ENCODE measurements at regions not wholly inside any gene's neighbourhood (a gene's known extent, or its start where the extent isn't known, plus 50 kb on each side); places are given as distances from the start of the nearest gene placed in this dataset.

DNA sequence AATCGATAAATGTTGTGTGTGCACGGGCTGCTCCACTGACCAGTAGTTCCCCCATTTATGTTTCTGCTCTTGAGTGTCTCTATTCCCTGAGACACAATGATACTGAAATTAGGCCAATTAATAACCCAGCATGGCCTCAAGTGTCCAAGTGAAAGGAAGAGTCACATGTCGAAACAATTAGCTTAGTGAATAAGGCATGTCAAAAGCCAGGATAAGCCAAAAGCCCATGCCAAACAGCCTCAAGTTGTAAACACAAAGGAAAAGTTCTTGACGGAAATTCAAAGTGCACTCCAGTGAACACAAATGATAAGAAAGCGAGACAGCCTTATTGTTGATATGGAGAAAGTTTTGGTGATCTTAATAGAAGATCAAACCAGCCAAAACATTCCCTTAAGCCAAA lies 167.1 kb upstream of the C1QTNF7 start:
- no peak for DNase-seq (ENCODE audit: extremely low read depth, low read depth, low spot score)

DNA sequence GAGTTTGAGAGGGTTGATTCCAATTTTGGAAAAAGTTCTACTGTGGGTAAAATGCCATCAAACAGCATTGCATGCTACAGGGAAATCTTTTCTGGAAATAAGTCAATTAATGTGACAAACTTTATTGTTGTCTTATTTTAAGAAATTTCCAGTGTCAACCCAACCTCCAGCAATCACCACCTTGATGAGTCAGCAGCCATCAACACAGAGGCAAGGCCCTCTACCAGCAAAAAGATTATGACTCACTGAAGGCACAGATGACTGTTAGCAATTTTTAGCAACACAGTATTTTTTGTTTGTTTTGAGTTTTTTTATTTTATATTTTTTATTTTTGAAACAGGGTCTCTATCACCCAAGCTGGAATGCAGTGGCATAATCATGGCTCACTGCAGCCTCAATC lies 165.4 kb upstream of the C1QTNF7 start:
- DNase-seq (ENCODE audit: extremely low read depth, low read depth, low spot score) = no peak

DNA sequence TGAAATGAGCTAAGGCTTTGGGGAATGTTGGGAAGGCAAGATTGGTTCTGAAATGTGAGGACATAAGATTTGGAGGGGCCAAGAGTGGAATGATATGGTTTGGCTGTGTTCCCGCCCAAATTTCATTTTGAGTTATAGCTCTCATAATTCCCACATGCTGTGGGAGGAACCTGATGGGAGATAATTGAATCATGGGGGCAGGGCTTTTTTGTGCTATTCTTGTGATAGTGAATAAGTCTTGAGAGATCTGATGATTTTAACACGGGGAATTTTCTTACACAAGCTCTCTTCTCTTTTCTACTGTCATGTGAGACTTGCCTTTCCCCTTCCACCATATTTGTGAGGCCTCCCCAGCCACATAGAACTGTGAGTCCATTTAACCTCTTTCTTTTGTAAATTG lies 157.6 kb upstream of the C1QTNF7 start:
- DNase-seq (ENCODE audit: extremely low read depth, low read depth, low spot score) = no peak

GRCh38 chr4:15286041-15286440 lies 141.8 kb upstream of the C1QTNF7 start:
- no peak for DNase-seq (ENCODE audit: extremely low read depth, low read depth, low spot score)

GRCh38 chr4:15291122-15291521 lies 136.7 kb upstream of the C1QTNF7 start:
- no peak for DNase-seq (ENCODE audit: extremely low read depth, low read depth, low spot score)

DNA sequence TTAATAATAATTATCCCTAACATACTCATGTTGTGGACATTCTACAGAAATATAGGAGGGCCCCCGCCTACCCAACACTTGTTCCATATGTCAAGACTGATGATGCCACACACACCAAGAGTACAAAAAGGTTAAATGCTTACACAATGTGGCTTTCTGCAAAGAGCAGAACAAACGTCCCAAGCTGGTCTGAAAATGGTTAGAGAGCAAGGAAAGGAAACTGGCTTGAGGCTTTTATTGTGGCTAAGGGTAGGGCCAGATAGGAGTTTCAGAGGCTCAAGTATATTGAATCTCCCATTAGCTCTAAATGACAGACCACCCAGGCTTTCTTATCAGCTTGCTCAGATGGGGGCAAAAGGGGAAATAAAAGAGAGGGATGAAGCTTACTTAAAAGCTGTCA lies 134.1 kb upstream of the C1QTNF7 start:
- no peak for DNase-seq (ENCODE audit: extremely low read depth, low read depth, low spot score)

- DNase-seq (ENCODE audit: extremely low read depth, low read depth, low spot score) = no peak
Measured at GRCh38 chr4:15294202-15294601, 133.6 kb upstream of the C1QTNF7 start.

DNA sequence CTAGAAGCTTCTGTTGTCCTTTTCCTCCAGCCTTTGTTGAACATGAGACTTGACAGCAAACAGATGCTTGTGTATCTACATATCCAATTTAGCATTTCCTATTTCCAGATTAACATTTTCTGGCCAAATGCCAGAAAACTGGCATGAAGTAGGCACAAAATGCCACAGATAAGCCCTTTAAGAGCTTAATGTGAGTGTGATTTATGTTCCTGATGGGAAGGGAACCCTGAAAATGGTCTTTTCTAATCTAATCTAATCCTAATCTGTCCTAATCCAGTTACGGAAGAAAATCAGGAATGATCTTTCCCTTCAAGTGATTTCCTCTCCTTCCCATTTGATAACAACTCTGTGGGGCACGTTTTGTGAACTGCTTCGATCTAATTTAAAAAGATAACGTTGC lies 133.0 kb upstream of the C1QTNF7 start:
- no peak for DNase-seq (ENCODE audit: extremely low read depth, low read depth, low spot score)

DNA sequence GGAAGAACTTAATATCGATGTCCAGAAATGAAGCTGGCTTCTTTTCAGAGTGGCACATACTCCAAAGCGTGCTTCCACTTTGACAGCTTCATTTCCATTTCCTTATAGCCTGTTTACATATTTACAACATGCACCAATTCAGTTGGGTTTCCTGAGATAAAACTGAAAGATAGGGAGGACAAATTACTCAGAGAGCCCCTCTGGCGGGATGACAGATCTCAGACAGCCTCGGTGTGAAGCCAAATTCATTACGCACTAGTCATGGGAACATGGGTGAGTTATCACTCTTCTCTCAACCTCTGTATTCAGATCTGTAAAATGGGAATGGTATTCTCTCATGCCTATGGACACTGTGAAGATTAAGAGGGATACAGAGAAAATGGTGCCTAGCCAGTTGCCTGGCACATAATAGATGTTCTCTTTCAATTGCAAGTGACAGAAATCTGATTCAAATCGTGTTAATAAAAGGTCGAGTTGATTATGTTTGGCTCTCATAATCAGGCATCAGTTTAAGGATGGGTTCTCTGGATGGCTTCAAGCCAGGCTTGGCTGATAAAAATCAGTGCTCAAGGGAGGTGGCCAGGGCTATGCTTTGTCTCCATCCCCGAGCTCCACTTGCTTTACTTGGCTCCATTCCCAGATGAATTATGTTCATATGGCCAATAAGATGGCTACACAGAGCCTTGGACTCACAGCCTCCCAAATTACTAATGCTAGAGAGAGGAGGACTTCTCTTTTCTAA lies 132.2 kb upstream of the C1QTNF7 start:
- DNase-seq (ENCODE audit: extremely low read depth, low read depth, low spot score) = no peak

DNA sequence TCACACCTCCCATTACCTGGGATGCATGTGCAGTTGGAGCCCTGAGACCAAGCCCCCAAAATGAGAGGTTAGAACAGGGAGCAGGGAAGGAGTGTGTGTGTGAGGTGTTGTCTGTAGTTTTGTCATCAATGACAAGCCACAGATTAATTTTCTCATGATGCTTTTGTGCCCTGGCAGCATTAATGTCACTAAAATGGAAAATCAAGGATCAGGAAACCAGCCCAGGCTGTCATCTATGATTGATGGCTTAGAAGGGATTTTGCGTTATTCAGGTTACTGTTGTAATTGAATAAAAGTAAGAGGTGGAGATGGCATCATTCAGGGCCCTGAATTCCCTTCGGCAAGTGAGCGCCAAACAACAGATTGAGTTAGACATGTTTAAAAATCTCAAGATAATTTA lies 130.5 kb upstream of the C1QTNF7 start:
- DNase-seq (ENCODE audit: extremely low read depth, low read depth, low spot score) = no peak

DNA sequence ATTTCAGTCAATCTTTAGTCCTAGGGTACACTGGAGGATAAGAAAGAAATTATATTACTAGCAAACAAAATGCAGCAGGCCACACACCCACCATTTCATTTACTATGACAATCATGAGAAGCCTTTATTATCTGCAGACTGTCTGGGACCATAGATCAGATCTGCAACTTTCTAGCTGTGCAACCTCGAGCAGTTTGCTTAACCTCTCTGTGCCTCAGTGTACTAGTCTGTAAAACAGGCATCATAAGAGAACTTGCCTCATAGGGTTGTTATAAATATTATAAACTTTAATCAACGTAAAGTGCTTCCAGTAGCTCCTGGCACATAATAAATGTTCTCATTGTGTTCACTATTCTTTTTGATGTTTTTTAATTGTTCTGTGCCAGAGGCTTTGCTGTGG lies 128.2 kb upstream of the C1QTNF7 start:
- no peak for DNase-seq (ENCODE audit: extremely low read depth, low read depth, low spot score)

DNA sequence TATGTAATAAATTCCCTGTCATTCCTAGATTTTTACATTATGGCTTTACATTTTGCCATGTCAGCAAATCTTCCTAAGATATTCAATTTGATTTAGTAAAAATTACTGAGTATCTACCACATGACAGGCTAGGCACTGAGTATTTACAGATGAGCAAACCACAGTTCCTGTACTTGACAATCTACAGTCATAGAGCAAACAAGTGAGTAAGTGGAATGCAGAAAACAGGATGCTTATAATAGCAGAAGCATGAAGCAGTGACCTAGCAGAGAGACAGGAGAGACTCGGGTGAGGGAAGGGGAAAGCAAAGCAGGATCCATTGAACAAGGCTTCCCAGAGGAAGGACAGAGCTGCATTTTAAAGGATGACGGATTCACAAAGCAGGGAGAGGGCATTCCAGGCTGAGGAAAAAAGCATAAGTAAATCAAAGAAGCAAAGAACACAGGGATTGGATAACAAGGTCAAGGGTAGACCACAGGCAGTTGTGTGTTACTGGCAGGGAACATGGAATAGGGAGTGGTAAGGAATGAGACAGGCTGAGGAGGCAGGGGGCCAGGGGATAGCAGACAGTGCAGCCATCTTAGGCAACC lies 124.7 kb upstream of the C1QTNF7 start:
- no peak for DNase-seq (ENCODE audit: extremely low read depth, low read depth, low spot score)

GRCh38 chr4:15314974-15315373 lies 112.9 kb upstream of the C1QTNF7 start:
- no peak for DNase-seq (ENCODE audit: extremely low read depth, low read depth, low spot score)

DNA sequence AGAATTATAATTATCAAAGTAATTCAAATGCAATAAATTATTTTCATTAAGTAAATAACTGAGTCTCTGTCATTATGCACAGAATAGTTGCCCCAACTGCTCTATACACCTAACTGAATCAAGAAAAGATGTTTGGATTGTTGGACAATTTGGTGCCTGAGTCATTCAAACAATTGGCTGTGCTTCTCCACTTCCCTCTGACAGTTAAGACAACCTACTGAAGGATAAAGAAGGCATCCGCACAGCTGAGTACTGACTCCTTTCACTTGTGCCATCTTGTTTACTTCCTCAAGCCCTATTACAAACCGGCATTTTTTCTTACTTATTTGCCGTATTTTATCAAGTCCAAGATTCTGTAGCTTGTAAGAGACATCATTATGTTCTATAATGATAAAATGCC lies 110.6 kb upstream of the C1QTNF7 start:
- DNase-seq (ENCODE audit: extremely low read depth, low read depth, low spot score) = no peak

DNA sequence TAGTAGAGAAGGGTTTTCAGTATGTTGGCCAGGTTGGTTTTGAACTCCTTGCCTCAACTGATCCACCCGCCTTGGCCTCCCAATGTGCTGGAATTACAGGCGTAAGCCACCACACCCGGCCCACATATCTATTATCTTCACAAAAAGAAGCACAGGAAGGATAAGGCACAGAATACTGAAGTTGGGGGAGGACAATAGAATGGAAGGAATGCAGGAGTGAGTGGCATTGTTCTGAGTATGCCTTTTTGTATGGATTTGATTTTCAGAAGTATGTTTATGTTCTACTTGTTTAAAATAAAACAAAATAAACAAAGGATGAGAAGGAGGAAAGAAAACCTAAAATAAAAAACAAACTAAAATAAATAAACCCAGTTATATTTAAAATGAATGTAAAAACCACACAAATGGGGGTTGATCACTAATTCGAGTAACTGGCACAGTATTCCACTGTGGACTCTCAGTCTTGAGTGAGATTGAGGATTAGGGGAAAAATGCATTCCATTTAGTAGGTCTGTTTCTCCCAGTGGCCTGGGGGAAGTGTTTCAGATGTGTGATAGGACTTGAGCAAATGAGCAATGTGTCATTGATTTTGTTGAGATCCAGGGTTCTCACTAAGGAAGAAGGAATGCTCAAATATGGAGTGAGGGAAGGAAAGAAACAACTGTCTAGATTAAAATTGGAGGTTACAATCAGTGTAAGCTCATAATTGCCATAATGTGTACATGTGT lies 109.0 kb upstream of the C1QTNF7 start:
- no peak for DNase-seq (ENCODE audit: extremely low read depth, low read depth, low spot score)

DNA sequence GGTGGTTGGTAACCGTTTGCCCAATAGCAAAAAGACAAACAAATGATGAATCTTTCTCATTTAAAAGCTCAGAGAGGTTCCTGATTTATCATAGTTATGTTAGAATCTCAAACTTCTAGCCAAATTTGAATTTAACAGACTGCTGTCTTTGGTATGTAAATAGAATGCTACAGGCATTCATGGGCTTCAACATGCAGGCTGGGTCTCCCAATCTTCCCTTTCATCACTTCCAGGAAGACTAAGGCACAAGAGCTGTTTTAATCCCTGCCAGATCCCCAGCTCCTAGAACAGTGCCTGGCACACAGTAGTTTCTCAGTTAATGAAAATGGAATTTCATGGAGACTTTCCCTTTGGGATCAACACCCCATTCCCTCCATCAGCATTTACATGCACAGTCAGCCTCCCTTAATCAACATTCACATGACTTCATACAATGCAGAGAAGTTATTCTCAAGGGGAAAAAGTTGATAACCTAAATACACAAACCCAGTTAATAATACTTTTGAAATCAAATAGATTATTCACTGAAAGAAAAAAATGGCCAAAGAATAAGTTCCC lies 107.6 kb upstream of the C1QTNF7 start:
- no peak for DNase-seq (ENCODE audit: extremely low read depth, low read depth, low spot score)

DNA sequence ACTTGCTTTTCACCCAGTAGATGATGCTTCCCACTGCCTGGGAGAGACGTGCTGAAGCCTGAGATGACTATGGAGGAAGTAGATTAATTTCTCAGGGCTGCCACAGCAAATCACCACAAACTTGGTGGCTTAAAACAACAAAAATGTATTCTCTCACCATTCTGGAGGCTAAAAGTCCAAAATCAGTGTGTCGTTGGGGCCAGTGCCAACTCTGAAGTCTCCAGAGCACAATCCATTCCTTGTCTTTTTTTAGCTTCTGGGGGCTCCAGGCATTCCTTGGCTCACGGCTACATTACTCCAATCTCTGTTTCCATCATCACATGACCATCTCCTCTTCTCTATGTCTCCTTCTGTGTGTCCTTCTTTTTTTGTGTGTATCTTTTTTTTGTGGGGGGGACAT lies 105.8 kb upstream of the C1QTNF7 start:
- DNase-seq (ENCODE audit: extremely low read depth, low read depth, low spot score) = no peak

DNA sequence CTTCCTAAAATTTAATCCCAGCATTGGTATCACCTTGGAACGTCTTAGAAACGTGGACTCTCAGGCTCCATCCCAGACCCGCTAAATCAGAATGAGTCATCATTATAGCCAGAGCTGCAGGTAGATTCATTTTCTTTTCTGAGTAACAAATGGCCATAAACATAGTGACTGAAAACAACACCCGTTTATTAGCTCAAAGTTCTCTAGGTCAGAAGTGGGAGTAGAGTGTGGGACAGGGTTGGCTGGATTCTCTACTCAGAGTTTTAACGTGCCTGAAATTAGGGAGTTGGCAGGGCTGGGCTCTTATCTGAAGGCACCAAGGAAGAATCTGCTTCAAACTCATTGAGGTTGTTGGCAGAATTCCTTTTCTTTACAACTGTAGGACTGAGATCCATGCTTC lies 101.8 kb upstream of the C1QTNF7 start:
- DNase-seq (ENCODE audit: extremely low read depth, low read depth, low spot score) = no peak

DNA sequence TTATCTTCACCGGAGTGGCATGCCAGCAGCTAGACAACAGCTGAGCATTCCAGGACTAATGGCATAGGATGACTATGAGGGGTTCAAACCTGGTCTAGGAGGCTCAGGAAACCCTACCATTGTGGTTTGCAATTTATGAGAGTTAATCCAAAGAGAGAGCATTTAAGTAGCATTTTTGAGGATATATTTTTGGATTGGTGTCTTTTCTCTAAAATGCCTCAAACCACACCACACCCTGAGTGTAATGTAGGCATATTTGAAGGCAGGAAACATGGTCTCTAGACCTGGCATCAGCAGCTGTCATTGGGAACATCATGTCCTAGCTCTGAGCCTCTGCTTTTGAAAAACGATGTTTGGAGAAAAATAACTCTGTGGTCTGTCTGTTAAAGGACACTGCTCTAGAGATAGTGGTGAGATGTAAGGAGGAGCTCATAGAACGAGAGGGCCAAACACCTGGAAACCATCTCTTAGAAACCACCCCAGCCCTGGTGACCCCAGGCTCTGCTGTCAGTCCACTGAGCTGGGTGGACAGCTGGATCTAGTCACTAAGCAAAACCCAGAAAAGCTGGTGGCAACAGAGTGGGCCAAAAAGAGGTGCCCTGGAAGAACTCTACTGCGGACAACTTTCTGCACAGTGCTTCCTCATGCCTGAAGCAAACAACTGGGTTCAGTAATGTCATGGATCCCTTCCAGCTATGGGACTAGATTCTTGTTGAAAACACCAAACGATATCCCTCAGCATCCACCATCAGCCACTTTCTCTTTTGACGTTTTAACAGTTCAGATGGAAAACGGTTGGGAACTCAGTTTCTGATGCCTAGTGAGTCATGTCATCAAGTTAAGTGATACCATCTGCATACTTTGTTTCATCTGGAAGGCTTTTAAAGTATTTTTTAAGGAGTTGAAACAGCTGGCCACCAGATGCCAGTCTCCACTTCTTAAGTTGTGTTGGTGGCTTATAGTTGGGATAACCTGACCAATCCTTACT lies 100.2 kb upstream of the C1QTNF7 start:
- DNase-seq (ENCODE audit: extremely low read depth, low read depth, low spot score) = no peak

DNA sequence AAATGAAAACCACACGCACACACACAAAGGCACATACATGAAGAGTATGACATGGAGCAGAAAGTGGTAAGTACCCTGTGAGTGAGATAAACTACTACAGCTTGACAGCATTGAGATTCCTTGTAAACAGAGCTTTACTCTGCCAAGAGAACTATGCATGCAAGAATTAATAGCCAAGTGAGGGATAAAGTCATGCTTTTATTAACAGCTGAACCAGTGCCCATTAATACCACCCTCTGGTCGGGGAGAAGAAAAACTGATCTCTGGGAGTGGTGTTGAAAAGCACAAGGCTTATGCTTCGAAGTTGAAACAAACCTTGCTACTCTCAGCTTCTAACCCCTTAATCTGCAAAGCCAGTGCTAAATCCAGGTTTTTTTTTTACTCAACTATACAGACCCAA lies 95.9 kb upstream of the C1QTNF7 start:
- no peak for DNase-seq (ENCODE audit: extremely low read depth, low read depth, low spot score)

- no peak for DNase-seq (ENCODE audit: extremely low read depth, low read depth, low spot score)
Measured at GRCh38 chr4:15332377-15332776, 95.5 kb upstream of the C1QTNF7 start.

Measured in glomerular endothelial cell (primary cell).